PC-3 (cell line): ENCODE measurements at regions not wholly inside any gene's neighbourhood (a gene's known extent, or its start where the extent isn't known, plus 50 kb on each side); places are given as distances from the start of the nearest gene placed in this dataset.

Experiments
- ATAC-seq: fragments of 200-7000 bp; cut with Tn5 transposase; 2 replicates; pipeline ENCODE4 v1.9.1; 2020; ENCODE audit warnings: mild to moderate bottlenecking, moderate library complexity
- BruUV-seq: library from RNA; stranded (reverse); fragments of 400-500 nt; replicated peaks from 2 replicates; lab custom pipeline; 2021; lab: Mats Ljungman, UMichigan
- CTCF ChIA-PET: fragments of 300-600 bp; sonication (Branson Sonifier 250); formaldehyde crosslinking; loops from one replicate; lab custom pipeline; 2022; ENCODE audit warnings: antibody characterized with exemption; lab: Charles Lee
- POLR2A ChIA-PET: fragments of 300-600 bp; sonication (Branson Sonifier 250); formaldehyde crosslinking; loops from one replicate; lab custom pipeline; 2022; ENCODE audit warnings: antibody characterized with exemption; ENCODE audit not compliant: unreplicated experiment; lab: Charles Lee
- DNase-seq: peaks from one replicate; pipeline ENCODE4 v3.0.0-alpha.2; 2015
- H2AFZ ChIP-seq: fragments of 300-600 bp; sonication (generic); 2 replicates; pipeline ENCODE4 v1.6.0; 2016; ENCODE audit warnings: antibody characterized with exemption, low read length
- H3F3A ChIP-seq: fragments of 300-600 bp; sonication (generic); one replicate; pipeline ENCODE4 v1.6.0; 2017; ENCODE audit warnings: antibody characterized with exemption, low read length, control low read depth, mild to moderate bottlenecking; ENCODE audit not compliant: unreplicated experiment
- H3K27ac ChIP-seq: fragments of 300-600 bp; sonication (generic); 2 replicates; pipeline ENCODE4 v1.5.1; 2016; ENCODE audit warnings: mild to moderate bottlenecking, low read length
- H3K27me3 ChIP-seq: fragments of 300-600 bp; sonication (generic); 2 replicates; pipeline ENCODE4 v1.6.1; 2016; ENCODE audit warnings: low read length, mixed read lengths
- H3K36me3 ChIP-seq: fragments of 300-600 bp; sonication (generic); 2 replicates; pipeline ENCODE4 v1.6.1; 2016; ENCODE audit warnings: low read depth, mixed run types, low read length, mixed read lengths
- H3K4me1 ChIP-seq: fragments of 300-600 bp; sonication (generic); 2 replicates; pipeline ENCODE4 v1.5.1; 2016; ENCODE audit warnings: low read length; ENCODE audit not compliant: insufficient read depth
- H3K4me2 ChIP-seq: fragments of 300-600 bp; sonication (generic); 2 replicates; pipeline ENCODE4 v1.6.0; 2016; ENCODE audit warnings: low read length
- H3K4me3 ChIP-seq: fragments of 300-600 bp; sonication (generic); 2 replicates; pipeline ENCODE4 v1.5.1; 2016; ENCODE audit warnings: mild to moderate bottlenecking, low read length, mixed read lengths
- H3K79me2 ChIP-seq: fragments of 300-600 bp; sonication (generic); 2 replicates; pipeline ENCODE4 v1.6.1; 2017; ENCODE audit warnings: low read length, mixed read lengths
- H3K9ac ChIP-seq: fragments of 300-600 bp; sonication (generic); 2 replicates; pipeline ENCODE4 v1.6.0; 2016; ENCODE audit warnings: mild to moderate bottlenecking, low read length
- H3K9me2 ChIP-seq: fragments of 300-600 bp; sonication (generic); replicated peaks from 2 replicates; pipeline ENCODE4 v1.6.1; 2016; ENCODE audit warnings: mixed run types, low read length, mixed read lengths
- H3K9me3 ChIP-seq: fragments of 300-600 bp; sonication (generic); 2 replicates; pipeline ENCODE4 v1.6.1; 2016; ENCODE audit warnings: low read length, mixed read lengths
- H4K20me1 ChIP-seq: fragments of 300-600 bp; sonication (generic); 2 replicates; pipeline ENCODE4 v1.6.1; 2016; ENCODE audit warnings: low read length, mixed read lengths
- CTCF ChIP-seq: fragments of 300-600 bp; sonication (generic); conservative IDR thresholded peaks from 2 replicates; pipeline ENCODE4 v1.5.1; 2017; ENCODE audit warnings: antibody characterized with exemption, low read depth, mild to moderate bottlenecking, low read length
- EZH2 ChIP-seq: fragments of 300-600 bp; sonication (generic); IDR thresholded peaks from one replicate; pipeline ENCODE4 v1.6.1; 2017; ENCODE audit warnings: antibody characterized with exemption, mild to moderate bottlenecking, low read length; ENCODE audit not compliant: unreplicated experiment
- EZH2phosphoT487 ChIP-seq: fragments of 300-600 bp; sonication (generic); IDR thresholded peaks from 2 replicates; pipeline ENCODE4 v1.6.1; 2018; ENCODE audit warnings: mild to moderate bottlenecking, antibody characterized with exemption, low read length, borderline replicate concordance
- intact Hi-C: fragments of 100-400 bp; cut with micrococcal nuclease; formaldehyde crosslinking; loops from 2 replicates; pipeline ENCODE4 v1.9.0; 2023

GRCh38 chr9:20012232-20012631, 223.4 kb upstream of the SLC24A2 start:
- H3K79me2 ChIP-seq: no peaks in the 10 kb centered on the region
- no peak overlapping the region for H2AFZ ChIP-seq
- no peaks in the 10 kb centered on the region for H3K27me3 ChIP-seq
- no peak overlapping the region for H3K4me3 ChIP-seq
- DNase-seq (no peak), ATAC-seq (no peak)
- no peaks in the 10 kb centered on the region for H3K9me3 ChIP-seq
- TF ChIP-seq CTCF (no peak), EZH2 (no peak), EZH2phosphoT487 (no peak)
- H3K4me2 ChIP-seq: no peak overlapping the region
- BruUV-seq: no TSS peak
- CTCF ChIA-PET: no interaction called here
- no peaks in the 10 kb centered on the region for H4K20me1 ChIP-seq
- no peaks in the 10 kb centered on the region for H3K4me1 ChIP-seq
- intact Hi-C loops: no loop called here
- no peak overlapping the region for H3K9ac ChIP-seq
- no peaks in the 10 kb centered on the region for H3F3A ChIP-seq
- no peak overlapping the region for H3K27ac ChIP-seq
- POLR2A ChIA-PET: no interaction called here
- H3K9me2 ChIP-seq: no peaks in the 10 kb centered on the region
- H3K36me3 ChIP-seq: no peaks in the 10 kb centered on the region

- Histone ChIP-seq H3K27me3 (no peaks in the 10 kb centered on the region), H3K4me3 (no peak overlapping the region), H2AFZ (no peak overlapping the region), H3K79me2 (no peaks in the 10 kb centered on the region), H3K27ac (no peak overlapping the region), H3K9me3 (no peaks in the 10 kb centered on the region), H3K9ac (no peak overlapping the region), H3F3A (no peaks in the 10 kb centered on the region), H3K36me3 (no peaks in the 10 kb centered on the region), H3K4me1 (no peaks in the 10 kb centered on the region), H4K20me1 (no peaks in the 10 kb centered on the region), H3K9me2 (no peaks in the 10 kb centered on the region), H3K4me2 (no peak overlapping the region)
- no peak for TF ChIP-seq CTCF
- TF ChIP-seq EZH2: no peak
- TF ChIP-seq EZH2phosphoT487: no peak
- intact Hi-C loops: no loop called here
- CTCF ChIA-PET: no interaction called here
- POLR2A ChIA-PET: no interaction called here
- DNase-seq (no peak), ATAC-seq (no peak)
- no TSS peak for BruUV-seq
Observed at GRCh38 chr9:20009606-20010005, 220.8 kb upstream of the SLC24A2 start.

GRCh38 chr9:20002011-20002410, 213.2 kb upstream of the SLC24A2 start:
- ChIA-PET POLR2A (no interaction called here), CTCF (no interaction called here)
- Histone ChIP-seq H3K4me1 (peaks cover 27% of the 10 kb centered on the region), H3K9me3 (no peaks in the 10 kb centered on the region), H3K9ac (no peak overlapping the region), H3F3A (no peaks in the 10 kb centered on the region), H3K36me3 (no peaks in the 10 kb centered on the region), H3K27me3 (no peaks in the 10 kb centered on the region), H4K20me1 (no peaks in the 10 kb centered on the region), H3K79me2 (no peaks in the 10 kb centered on the region), H2AFZ (no peak overlapping the region), H3K4me3 (no peak overlapping the region), H3K27ac (no peak overlapping the region), H3K9me2 (no peaks in the 10 kb centered on the region), H3K4me2 (no peak overlapping the region)
- intact Hi-C loops: no loop called here
- ATAC-seq: no peak
- no TSS peak for BruUV-seq
- DNase-seq: no peak
- TF ChIP-seq CTCF: no peak
- no peak for TF ChIP-seq EZH2
- TF ChIP-seq EZH2phosphoT487: no peak
